HAP-1 (cell line): ENCODE measurements at regions not wholly inside any gene's neighbourhood (a gene's known extent, or its start where the extent isn't known, plus 50 kb on each side); places are given as distances from the start of the nearest gene placed in this dataset.
"Not testable (repeated sequence)": the region's sequence is repeated elsewhere in the genome, so short reads cannot be mapped to it uniquely, and the experiment has no call there.

Source experiments
- DNase-seq, 2 experiments: peaks; one replicate each; pipeline ENCODE4 v3.0.0-alpha.2; 2016 to 2020; ENCODE audit warnings: low spot score in 2 of 2
- H3K27me3 ChIP-seq: fragments of 250-450 bp; sonication (Bioruptor Pico); 2 replicates; pipeline ENCODE4 v1.5.1; 2020; ENCODE audit warnings: low read depth, mild to moderate bottlenecking, moderate library complexity
- H3K36me3 ChIP-seq: fragments of 250-450 bp; sonication (Bioruptor Pico); replicated peaks from 2 replicates; pipeline ENCODE4 v1.5.1; 2020; ENCODE audit warnings: mild to moderate bottlenecking
- H3K4me1 ChIP-seq: fragments of 250-450 bp; sonication (Bioruptor Pico); 2 replicates; pipeline ENCODE4 v1.5.1; 2020; ENCODE audit warnings: mild to moderate bottlenecking
- H3K4me3 ChIP-seq: fragments of 250-450 bp; sonication (Bioruptor Pico); 2 replicates; pipeline ENCODE4 v1.5.1; 2020; ENCODE audit warnings: mild to moderate bottlenecking, moderate library complexity
- H3K9me3 ChIP-seq: fragments of 250-450 bp; sonication (Bioruptor Pico); 2 replicates; pipeline ENCODE4 v1.5.1; 2020; ENCODE audit warnings: mild to moderate bottlenecking, moderate library complexity
- in situ Hi-C: fragments of 300-500 bp; cut with MboI; formaldehyde crosslinking; loops from 3 replicates; pipeline ENCODE4 v1.14.3; 2020; ENCODE audit warnings: low sequenced_read_pairs, inconsistent platforms, mixed read lengths

DNA sequence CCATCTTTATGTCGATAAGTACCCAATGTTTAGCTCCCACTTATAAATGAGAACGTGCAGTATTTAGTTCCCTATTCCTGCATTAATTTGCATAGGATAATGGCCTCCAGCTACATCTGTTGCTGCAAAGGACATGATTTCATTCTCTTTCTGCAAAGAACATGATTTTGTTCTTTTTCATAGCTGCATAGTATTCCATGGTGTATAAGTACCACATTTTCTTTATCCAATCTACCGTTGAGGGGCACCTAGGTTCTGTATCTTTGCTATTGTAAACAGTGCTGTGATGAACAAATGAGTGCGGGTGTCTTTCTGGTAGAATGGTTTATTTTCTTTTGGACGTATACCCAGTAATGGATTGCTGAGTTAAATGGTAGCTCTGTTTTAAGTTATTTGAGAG is 63.0 kb downstream of the HLX start:
- in situ Hi-C loops, result no loop called here
- no peak overlapping the region for H3K4me3 ChIP-seq
- no peaks in the 10 kb centered on the region for H3K27me3 ChIP-seq
- no peaks in the 10 kb centered on the region for H3K4me1 ChIP-seq
- H3K9me3 ChIP-seq, result no peaks in the 10 kb centered on the region
- DNase-seq, result no peak
- no peaks in the 10 kb centered on the region for H3K36me3 ChIP-seq

- H3K9me3 ChIP-seq, H3K36me3 ChIP-seq, H3K27me3 ChIP-seq, in situ Hi-C loops, DNase-seq, H3K4me3 ChIP-seq, H3K4me1 ChIP-seq: not testable (repeated sequence)
These were observed 63.7 kb downstream of the HLX start for GRCh38 chr1:220942914-220943313.

DNA sequence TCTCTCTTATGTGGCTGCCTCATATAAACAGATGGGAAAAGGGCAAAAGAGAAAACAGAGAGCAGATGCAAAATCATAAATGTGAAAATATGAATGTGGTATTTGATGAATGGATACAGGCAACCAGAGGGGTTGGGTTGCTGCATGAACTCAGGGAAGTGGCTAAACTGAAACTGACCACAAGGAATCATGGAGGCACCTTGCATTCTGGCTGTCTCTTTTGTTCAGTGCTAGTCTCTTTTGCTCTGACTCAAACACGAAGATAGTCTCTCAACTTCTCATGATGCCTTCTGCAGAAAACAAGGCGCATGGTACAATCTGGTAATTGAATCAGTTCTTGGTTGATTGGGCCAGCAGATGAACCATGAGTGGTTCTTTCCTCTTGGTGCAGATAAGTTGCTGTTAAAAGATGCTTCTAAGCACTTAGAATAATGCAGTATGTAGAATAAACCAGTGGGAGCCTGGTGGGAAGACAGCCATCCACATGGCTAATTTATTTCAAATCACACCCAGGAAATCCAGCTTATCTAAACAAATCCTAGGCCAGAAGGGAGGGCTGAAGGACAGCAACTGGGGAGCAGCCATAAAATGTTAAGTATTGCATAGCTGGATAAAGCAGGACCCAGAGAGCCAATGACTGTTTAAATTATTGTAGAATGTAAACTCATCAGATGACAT is 64.2 kb downstream of the HLX start:
- no peak for DNase-seq
- H3K27me3 ChIP-seq, result no peaks in the 10 kb centered on the region

GRCh38 chr1:220950576-220950975 is 71.3 kb downstream of the HLX start:
- no peaks in the 10 kb centered on the region for H3K36me3 ChIP-seq
- H3K4me1 ChIP-seq, result no peaks in the 10 kb centered on the region
- no peak for DNase-seq
- H3K4me3 ChIP-seq, result no peak overlapping the region
- in situ Hi-C loops, result no loop called here
- H3K9me3 ChIP-seq, result no peaks in the 10 kb centered on the region
- no peaks in the 10 kb centered on the region for H3K27me3 ChIP-seq

More for the DNA sequence above, 64.2 kb downstream of the HLX start:
- Histone ChIP-seq H3K36me3 (no peaks in the 10 kb centered on the region), H3K9me3 (no peaks in the 10 kb centered on the region), H3K4me1 (no peaks in the 10 kb centered on the region), H3K4me3 (no peak overlapping the region)
- in situ Hi-C loops, result no loop called here

DNA sequence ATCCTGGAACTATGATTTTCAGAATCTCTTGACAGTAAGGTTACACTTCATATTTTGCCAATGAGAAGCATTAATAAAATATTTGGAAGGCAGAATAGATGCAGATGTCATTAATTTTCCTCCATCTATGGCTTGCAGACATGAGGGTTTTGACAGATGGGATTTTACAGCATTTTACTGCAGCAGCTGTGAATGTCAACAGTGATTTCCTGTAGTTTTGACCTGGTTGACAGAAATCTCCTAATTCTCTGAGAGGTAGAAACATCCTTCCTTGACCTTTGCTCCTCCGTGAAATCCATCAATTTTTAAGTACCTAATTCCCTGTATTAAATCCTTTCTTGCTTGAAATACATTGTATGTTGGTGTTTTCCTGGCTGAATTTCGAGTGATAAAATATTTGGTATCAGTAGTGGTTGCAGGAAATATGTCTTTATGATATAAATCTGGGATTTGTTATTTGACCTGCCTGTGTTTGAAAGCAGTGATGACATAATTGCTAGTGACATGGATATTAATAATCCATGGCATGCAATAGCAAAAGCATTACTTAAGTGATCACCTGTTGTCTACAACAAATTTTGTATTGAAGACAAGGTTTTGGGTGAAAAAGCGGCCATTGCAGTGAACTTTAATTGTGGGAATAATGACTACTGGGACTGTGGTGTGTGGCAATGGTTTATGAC is 73.9 kb downstream of the HLX start:
- Histone ChIP-seq H3K36me3 (no peaks in the 10 kb centered on the region), H3K27me3 (no peaks in the 10 kb centered on the region), H3K4me1 (no peaks in the 10 kb centered on the region), H3K9me3 (no peaks in the 10 kb centered on the region), H3K4me3 (no peak overlapping the region)
- in situ Hi-C loops, result no loop called here
- DNase-seq, result no peak

DNA sequence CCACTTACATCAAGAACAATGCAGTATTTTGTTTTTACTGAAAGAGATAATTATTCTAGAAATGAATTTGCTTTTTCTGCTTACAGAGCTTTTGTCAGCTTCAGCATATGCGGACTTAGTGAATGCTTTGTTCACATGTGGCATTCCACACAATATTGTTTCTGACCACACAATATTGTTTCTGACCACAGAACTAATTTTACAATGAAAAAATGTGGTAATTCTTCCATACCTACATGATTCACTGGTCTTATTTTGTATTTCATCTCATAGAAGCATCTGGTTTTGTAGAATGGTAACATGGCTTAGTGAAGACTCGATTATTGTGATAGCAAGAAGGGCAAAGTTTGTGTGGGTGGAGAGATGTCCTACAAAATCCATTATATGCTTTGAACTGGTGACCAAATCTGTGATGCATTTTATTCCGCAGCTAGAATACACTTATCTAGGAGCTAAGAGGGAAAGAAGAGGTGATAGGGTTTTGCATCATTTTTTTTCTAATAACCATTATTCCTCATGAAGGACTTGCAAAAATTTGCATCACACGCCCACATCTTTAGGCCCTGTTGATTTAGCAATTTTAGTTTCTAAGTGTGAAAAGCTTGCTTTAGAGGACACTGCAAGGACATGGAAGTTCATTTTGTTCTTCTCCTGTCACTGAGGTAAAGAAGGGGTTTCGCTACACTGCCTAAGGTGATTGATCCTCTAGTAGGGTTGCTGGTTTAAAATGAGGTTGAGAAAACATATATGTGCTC is 75.3 kb downstream of the HLX start:
- Histone ChIP-seq H3K9me3 (no peaks in the 10 kb centered on the region), H3K4me3 (no peak overlapping the region), H3K36me3 (no peaks in the 10 kb centered on the region), H3K27me3 (no peaks in the 10 kb centered on the region), H3K4me1 (no peaks in the 10 kb centered on the region)
- in situ Hi-C loops, result no loop called here
- DNase-seq, result no peak

- Histone ChIP-seq H3K4me3 (no peak overlapping the region), H3K36me3 (no peaks in the 10 kb centered on the region), H3K4me1 (no peaks in the 10 kb centered on the region), H3K9me3 (no peaks in the 10 kb centered on the region), H3K27me3 (no peaks in the 10 kb centered on the region)
- no peak for DNase-seq
- in situ Hi-C loops, result no loop called here
These were observed 75.9 kb downstream of the HLX start for GRCh38 chr1:220955116-220955515.

- Histone ChIP-seq H3K27me3 (no peaks in the 10 kb centered on the region), H3K4me3 (no peak overlapping the region), H3K36me3 (no peaks in the 10 kb centered on the region), H3K4me1 (no peaks in the 10 kb centered on the region), H3K9me3 (no peaks in the 10 kb centered on the region)
- no peak for DNase-seq
- in situ Hi-C loops, result no loop called here
These were observed 77.4 kb downstream of the HLX start for GRCh38 chr1:220956501-220957232.

GRCh38 chr1:220957233-220957605 is 78.0 kb downstream of the HLX start:
- Histone ChIP-seq H3K4me1 (no peaks in the 10 kb centered on the region), H3K27me3 (no peaks in the 10 kb centered on the region), H3K9me3 (no peaks in the 10 kb centered on the region), H3K36me3 (no peaks in the 10 kb centered on the region), H3K4me3 (no peak overlapping the region)
- in situ Hi-C loops, result no loop called here
- DNase-seq, result no peak

DNA sequence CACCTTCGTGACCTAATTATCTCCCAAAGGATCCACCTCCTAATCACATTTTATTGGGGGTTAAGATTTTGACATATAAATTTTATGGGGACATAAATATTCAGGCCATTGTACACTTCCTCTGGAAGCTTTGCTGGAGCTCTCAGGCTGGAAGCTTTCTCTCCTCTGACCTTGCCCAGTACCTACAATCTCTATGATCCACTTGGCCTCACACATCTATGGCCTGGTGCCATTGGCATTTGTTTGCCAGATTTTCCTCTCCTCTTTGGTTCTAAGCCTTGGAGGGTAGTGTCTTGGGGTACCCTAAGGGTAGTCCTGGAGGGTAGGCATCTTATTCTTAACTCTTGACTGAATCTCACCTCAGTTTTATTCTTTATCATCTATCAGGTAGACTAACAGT is 79.0 kb downstream of the HLX start:
- Histone ChIP-seq H3K36me3 (no peaks in the 10 kb centered on the region), H3K4me3 (no peak overlapping the region), H3K9me3 (no peaks in the 10 kb centered on the region), H3K27me3 (no peaks in the 10 kb centered on the region), H3K4me1 (no peaks in the 10 kb centered on the region)
- no peak for DNase-seq
- in situ Hi-C loops, result no loop called here

- no peak for DNase-seq
- Histone ChIP-seq H3K27me3 (no peaks in the 10 kb centered on the region), H3K9me3 (no peaks in the 10 kb centered on the region), H3K36me3 (no peaks in the 10 kb centered on the region), H3K4me1 (no peaks in the 10 kb centered on the region), H3K4me3 (no peak overlapping the region)
- in situ Hi-C loops, result no loop called here
These were observed 82.9 kb downstream of the HLX start for GRCh38 chr1:220962031-220962751.

DNA sequence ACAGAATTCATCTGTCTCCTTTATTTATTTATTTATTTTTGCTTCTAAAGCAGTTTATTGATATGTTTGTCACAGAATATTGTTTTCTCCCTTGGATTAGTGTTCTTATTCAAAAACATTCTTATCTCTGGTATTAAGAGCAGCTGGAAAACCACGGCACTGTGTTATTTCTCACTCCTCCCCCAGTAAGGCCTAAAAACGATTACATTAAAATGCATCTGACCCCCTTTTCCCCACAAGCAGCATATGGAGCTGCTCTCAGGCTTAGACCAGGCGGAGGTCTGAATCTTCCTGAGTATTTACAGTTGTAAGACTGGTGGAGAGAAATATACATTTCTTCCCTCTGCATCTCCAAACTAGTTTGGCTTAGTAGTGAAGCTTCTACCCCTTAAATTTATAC is 86.8 kb downstream of the HLX start:
- no peaks in the 10 kb centered on the region for H3K9me3 ChIP-seq
- H3K27me3 ChIP-seq, result no peaks in the 10 kb centered on the region
- in situ Hi-C loops, result no loop called here
- H3K4me3 ChIP-seq, result no peak overlapping the region
- no peaks in the 10 kb centered on the region for H3K36me3 ChIP-seq
- no peaks in the 10 kb centered on the region for H3K4me1 ChIP-seq
- no peak for DNase-seq

DNA sequence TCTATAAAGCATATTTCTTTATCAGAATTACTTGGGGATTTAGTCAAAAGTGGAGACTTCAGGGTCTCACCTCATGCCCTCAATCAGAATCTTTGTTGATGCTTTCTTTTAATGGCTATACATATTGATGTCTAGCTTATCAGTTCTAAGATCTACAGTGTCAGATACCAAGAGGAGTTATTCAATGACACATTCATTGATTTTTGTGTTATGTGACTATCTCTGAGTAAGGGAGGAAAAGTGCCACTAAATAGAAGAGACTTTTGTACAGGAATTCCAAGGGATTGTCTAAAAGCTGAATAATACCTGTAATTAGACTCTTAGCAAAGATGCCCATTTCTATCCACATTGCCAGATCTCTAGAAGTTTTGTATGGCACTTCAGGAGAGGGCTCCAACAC is 87.2 kb downstream of the HLX start:
- in situ Hi-C loops, result no loop called here
- Histone ChIP-seq H3K4me3 (no peak overlapping the region), H3K27me3 (no peaks in the 10 kb centered on the region), H3K4me1 (no peaks in the 10 kb centered on the region), H3K9me3 (no peaks in the 10 kb centered on the region), H3K36me3 (no peaks in the 10 kb centered on the region)
- no peak for DNase-seq
